Astrocyte (in vitro differentiated cells and primary cell): ENCODE measurements at regions not wholly inside any gene's neighbourhood (a gene's known extent, or its start where the extent isn't known, plus 50 kb on each side); places are given as distances from the start of the nearest gene placed in this dataset.

Source experiments
- EZH2 ChIP-seq: IDR thresholded peaks from 2 replicates; pipeline ENCODE4 v1.6.1; 2012; ENCODE audit warnings: mild to moderate bottlenecking, low read length, inconsistent platforms; ENCODE audit not compliant: insufficient read depth
- TF ChIP-seq, protein P1 (sequence below): IDR thresholded peaks from 2 replicates; pipeline ENCODE4 v1.5.1; 2011; ENCODE audit warnings: low read depth, mild to moderate bottlenecking, inconsistent platforms, low read length, moderate library complexity; ENCODE audit not compliant: insufficient read depth

DNA sequence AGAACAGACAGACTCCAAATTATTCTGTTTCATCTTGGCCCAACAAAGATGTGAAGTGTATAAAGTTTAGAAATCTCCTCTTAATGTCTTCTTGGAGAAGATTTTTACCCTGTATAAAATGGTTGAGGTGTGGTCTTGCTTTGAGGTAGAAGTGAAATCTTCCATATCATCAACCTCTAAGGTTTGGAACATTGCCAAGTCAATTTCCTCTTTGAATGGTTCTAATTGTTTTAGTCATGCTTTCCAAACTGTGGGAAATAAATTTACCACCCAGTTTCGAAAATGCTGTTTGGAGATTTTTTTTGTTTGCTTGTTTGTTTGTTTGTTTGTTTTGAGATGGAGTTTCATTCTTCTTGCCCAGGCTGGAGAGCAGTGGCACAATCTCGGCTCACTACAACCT lies 174.1 kb upstream of the ADAMTS3 start:
- TF ChIP-seq, protein P1, sequence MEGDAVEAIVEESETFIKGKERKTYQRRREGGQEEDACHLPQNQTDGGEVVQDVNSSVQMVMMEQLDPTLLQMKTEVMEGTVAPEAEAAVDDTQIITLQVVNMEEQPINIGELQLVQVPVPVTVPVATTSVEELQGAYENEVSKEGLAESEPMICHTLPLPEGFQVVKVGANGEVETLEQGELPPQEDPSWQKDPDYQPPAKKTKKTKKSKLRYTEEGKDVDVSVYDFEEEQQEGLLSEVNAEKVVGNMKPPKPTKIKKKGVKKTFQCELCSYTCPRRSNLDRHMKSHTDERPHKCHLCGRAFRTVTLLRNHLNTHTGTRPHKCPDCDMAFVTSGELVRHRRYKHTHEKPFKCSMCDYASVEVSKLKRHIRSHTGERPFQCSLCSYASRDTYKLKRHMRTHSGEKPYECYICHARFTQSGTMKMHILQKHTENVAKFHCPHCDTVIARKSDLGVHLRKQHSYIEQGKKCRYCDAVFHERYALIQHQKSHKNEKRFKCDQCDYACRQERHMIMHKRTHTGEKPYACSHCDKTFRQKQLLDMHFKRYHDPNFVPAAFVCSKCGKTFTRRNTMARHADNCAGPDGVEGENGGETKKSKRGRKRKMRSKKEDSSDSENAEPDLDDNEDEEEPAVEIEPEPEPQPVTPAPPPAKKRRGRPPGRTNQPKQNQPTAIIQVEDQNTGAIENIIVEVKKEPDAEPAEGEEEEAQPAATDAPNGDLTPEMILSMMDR: no peak
- no peak for TF ChIP-seq EZH2
